ENCODE measurements at regions not wholly inside any gene's neighbourhood (a gene's known extent, or its start where the extent isn't known, plus 50 kb on each side); places are given as distances from the start of the nearest gene placed in this dataset.

DNA sequence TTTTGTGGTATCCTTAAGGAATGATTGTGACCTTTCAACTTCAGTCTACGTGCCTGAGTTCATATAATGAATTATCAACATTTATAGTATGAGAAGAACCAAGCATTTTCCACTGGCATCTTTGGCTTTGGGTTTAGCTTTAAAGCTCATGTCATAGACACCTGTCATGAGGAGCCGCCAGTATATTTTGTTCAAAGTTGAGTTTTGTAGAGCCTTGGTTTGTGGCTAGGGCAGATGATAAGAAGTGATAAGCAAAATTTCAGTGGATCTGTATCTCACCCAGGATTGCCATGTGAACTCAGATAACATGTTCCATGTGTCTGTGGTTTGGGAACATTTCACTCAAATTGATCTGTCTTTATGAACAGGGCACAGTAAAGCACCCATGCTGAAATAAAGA is 873.2 kb downstream of the STPG2 start:
- H3K27me3 Mint-ChIP-seq (ENCODE audit: insufficient read depth, unreplicated experiment) = no peaks in the 10 kb centered on the region

GRCh38 chr4:97279391-97279790 is 863.9 kb downstream of the STPG2 start:
- H3K4me3 Mint-ChIP-seq (ENCODE audit: unreplicated experiment) = no peak overlapping the region
- H3K9me3 Mint-ChIP-seq (ENCODE audit: unreplicated experiment) = peaks cover 12% of the 10 kb centered on the region
- ChIA-PET POLR2A (no interaction called here), CTCF (no interaction called here)
- no TSS peak for BruUV-seq (replicated peaks)
- H3K27ac Mint-ChIP-seq (ENCODE audit: unreplicated experiment) = no peak overlapping the region
- DNase-seq = no peak
- Histone ChIP-seq H3K9me3 (no peaks in the 10 kb centered on the region), H3K36me3 (ENCODE audit: control insufficient read depth, insufficient read depth, low read length) (no peaks in the 10 kb centered on the region), H3K4me1 (no peaks in the 10 kb centered on the region), H3K4me3 (ENCODE audit: low read depth, low read length) (no peak overlapping the region), H3K27me3 (replicated peaks; ENCODE audit: control insufficient read depth, insufficient read depth, low read length) (no peaks in the 10 kb centered on the region)
- TF ChIP-seq, protein P1, sequence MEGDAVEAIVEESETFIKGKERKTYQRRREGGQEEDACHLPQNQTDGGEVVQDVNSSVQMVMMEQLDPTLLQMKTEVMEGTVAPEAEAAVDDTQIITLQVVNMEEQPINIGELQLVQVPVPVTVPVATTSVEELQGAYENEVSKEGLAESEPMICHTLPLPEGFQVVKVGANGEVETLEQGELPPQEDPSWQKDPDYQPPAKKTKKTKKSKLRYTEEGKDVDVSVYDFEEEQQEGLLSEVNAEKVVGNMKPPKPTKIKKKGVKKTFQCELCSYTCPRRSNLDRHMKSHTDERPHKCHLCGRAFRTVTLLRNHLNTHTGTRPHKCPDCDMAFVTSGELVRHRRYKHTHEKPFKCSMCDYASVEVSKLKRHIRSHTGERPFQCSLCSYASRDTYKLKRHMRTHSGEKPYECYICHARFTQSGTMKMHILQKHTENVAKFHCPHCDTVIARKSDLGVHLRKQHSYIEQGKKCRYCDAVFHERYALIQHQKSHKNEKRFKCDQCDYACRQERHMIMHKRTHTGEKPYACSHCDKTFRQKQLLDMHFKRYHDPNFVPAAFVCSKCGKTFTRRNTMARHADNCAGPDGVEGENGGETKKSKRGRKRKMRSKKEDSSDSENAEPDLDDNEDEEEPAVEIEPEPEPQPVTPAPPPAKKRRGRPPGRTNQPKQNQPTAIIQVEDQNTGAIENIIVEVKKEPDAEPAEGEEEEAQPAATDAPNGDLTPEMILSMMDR (IDR thresholded peaks at IDR 0.05; ENCODE audit: insufficient read depth in 1 of 2, low read depth in 1 of 2, low read length in 1 of 2, severe bottlenecking in 1 of 2, unreplicated experiment in 1 of 2) = no peak
- no peaks in the 10 kb centered on the region for H3K27me3 Mint-ChIP-seq (ENCODE audit: insufficient read depth, unreplicated experiment)
- H3K4me1 Mint-ChIP-seq (ENCODE audit: low read depth, unreplicated experiment) = no peaks in the 10 kb centered on the region
- intact Hi-C loops (cut with micrococcal nuclease; ENCODE audit: unreplicated experiment) = no loop called here
- H3K36me3 Mint-ChIP-seq (ENCODE audit: insufficient read depth, unreplicated experiment) = no peaks in the 10 kb centered on the region

More for the DNA sequence above, 873.2 kb downstream of the STPG2 start:
- Mint-ChIP-seq H3K9me3 (ENCODE audit: unreplicated experiment) (no peaks in the 10 kb centered on the region), H3K4me3 (ENCODE audit: unreplicated experiment) (no peak overlapping the region), H3K4me1 (ENCODE audit: low read depth, unreplicated experiment) (no peaks in the 10 kb centered on the region), H3K36me3 (ENCODE audit: insufficient read depth, unreplicated experiment) (no peaks in the 10 kb centered on the region), H3K27ac (ENCODE audit: unreplicated experiment) (no peak overlapping the region)
- Histone ChIP-seq H3K4me1 (no peaks in the 10 kb centered on the region), H3K9me3 (no peaks in the 10 kb centered on the region), H3K27me3 (replicated peaks; ENCODE audit: control insufficient read depth, insufficient read depth, low read length) (no peaks in the 10 kb centered on the region), H3K36me3 (ENCODE audit: control insufficient read depth, insufficient read depth, low read length) (no peaks in the 10 kb centered on the region), H3K4me3 (ENCODE audit: low read depth, low read length) (no peak overlapping the region)
- ChIA-PET POLR2A (no interaction called here), CTCF (no interaction called here)
- intact Hi-C loops (cut with micrococcal nuclease; ENCODE audit: unreplicated experiment) = no loop called here
- TF ChIP-seq, protein P1 (IDR thresholded peaks at IDR 0.05; ENCODE audit: insufficient read depth in 1 of 2, low read depth in 1 of 2, low read length in 1 of 2, severe bottlenecking in 1 of 2, unreplicated experiment in 1 of 2) = no peak
- no TSS peak for BruUV-seq (replicated peaks)
- no peak for DNase-seq

- H3K27ac Mint-ChIP-seq (ENCODE audit: unreplicated experiment) = no peak overlapping the region
- H3K4me3 Mint-ChIP-seq (ENCODE audit: unreplicated experiment) = no peak overlapping the region
- H3K4me1 Mint-ChIP-seq (ENCODE audit: low read depth, unreplicated experiment) = no peaks in the 10 kb centered on the region
- H3K27me3 Mint-ChIP-seq (ENCODE audit: insufficient read depth, unreplicated experiment) = no peaks in the 10 kb centered on the region
- no peak overlapping the region for H3K4me3 ChIP-seq (ENCODE audit: low read depth, low read length)
- POLR2A ChIA-PET = no interaction called here
- H3K27me3 ChIP-seq (replicated peaks; ENCODE audit: control insufficient read depth, insufficient read depth, low read length) = no peaks in the 10 kb centered on the region
- TF ChIP-seq, protein P1 (IDR thresholded peaks at IDR 0.05; ENCODE audit: insufficient read depth in 1 of 2, low read depth in 1 of 2, low read length in 1 of 2, severe bottlenecking in 1 of 2, unreplicated experiment in 1 of 2) = no peak
- no TSS peak for BruUV-seq (replicated peaks)
- H3K36me3 ChIP-seq (ENCODE audit: control insufficient read depth, insufficient read depth, low read length) = no peaks in the 10 kb centered on the region
- H3K4me1 ChIP-seq = no peaks in the 10 kb centered on the region
- no peak for DNase-seq
- no peaks in the 10 kb centered on the region for H3K36me3 Mint-ChIP-seq (ENCODE audit: insufficient read depth, unreplicated experiment)
- no peaks in the 10 kb centered on the region for H3K9me3 ChIP-seq
- intact Hi-C loops (cut with micrococcal nuclease; ENCODE audit: unreplicated experiment) = no loop called here
- no peaks in the 10 kb centered on the region for H3K9me3 Mint-ChIP-seq (ENCODE audit: unreplicated experiment)
- CTCF ChIA-PET = no interaction called here
Measured at GRCh38 chr4:97300561-97300960, 842.7 kb downstream of the STPG2 start.
